SK-N-SH (cell line): ENCODE measurements at regions not wholly inside any gene's neighbourhood (a gene's known extent, or its start where the extent isn't known, plus 50 kb on each side); places are given as distances from the start of the nearest gene placed in this dataset.
A peak's percentile ranks its signal among the peaks of the same experiment; 100 is the strongest.

Source experiments
- CTCF ChIA-PET: fragments of 300-600, 350-600 bp; formaldehyde crosslinking; extraction: SDS; loops from one replicate; lab custom pipeline; 2021; lab: Yijun Ruan, JAX
- POLR2A ChIA-PET: fragments of 350-600 bp; sonication (Branson Sonifier 250); formaldehyde crosslinking; extraction: SDS; loops from one replicate; lab custom pipeline; 2020; ENCODE audit warnings: antibody characterized with exemption, inconsistent platforms; lab: Yijun Ruan, JAX
- DNase-seq: peaks from one replicate; pipeline ENCODE4 v3.0.0; 2012
- H2AFZ ChIP-seq: fragments of 200-600 bp; sonication (generic); 2 replicates; pipeline ENCODE4 v1.8.1; 2016; ENCODE audit warnings: antibody characterized with exemption, mild to moderate bottlenecking, low read depth
- H3F3A ChIP-seq: fragments of 200-600 bp; sonication (generic); replicated peaks from 2 replicates; pipeline ENCODE3; 2016; ENCODE audit warnings: antibody characterized with exemption, mild to moderate bottlenecking; ENCODE audit not compliant: insufficient read depth
- H3K27ac ChIP-seq, 2 experiments: fragments of 200-500 bp in 1 of 2; fragments of 200-600 bp in 1 of 2; sonication (Bioruptor generic) in 1 of 2; sonication (generic), shearing (Covaris generic) in 1 of 2; 2 replicates each; pipeline versions ENCODE4 v1.5.1 to v1.6.1; 2014 to 2016; ENCODE audit warnings: low read depth in 2 of 2, inconsistent platforms in 1 of 2, low read length in 1 of 2, mild to moderate bottlenecking in 1 of 2, mixed read lengths in 1 of 2
- H3K27me3 ChIP-seq: fragments of 200-600 bp; sonication (generic), shearing (Covaris generic); 2 replicates; pipeline ENCODE4 v1.6.1; 2016; ENCODE audit warnings: mixed run types; ENCODE audit not compliant: insufficient read depth
- H3K36me3 ChIP-seq, 2 experiments: fragments of 200-500 bp in 1 of 2; fragments of 200-600 bp in 1 of 2; sonication (Bioruptor generic) in 1 of 2; sonication (generic) in 1 of 2; replicated peaks in 1 of 2; 2 replicates each; pipeline versions ENCODE3 to v1.5.1; 2014 to 2016; ENCODE audit warnings: low read length in 1 of 2, mild to moderate bottlenecking in 1 of 2; ENCODE audit not compliant: insufficient read depth in 2 of 2, control insufficient read depth in 1 of 2
- H3K4me1 ChIP-seq, 2 experiments: fragments of 200-500 bp in 1 of 2; fragments of 200-600 bp in 1 of 2; sonication (Bioruptor generic) in 1 of 2; sonication (generic), shearing (Covaris generic) in 1 of 2; 2 replicates each; pipeline versions ENCODE4 v1.5.1 to v1.6.1; 2014 to 2016; ENCODE audit warnings: low read depth in 1 of 2, low read length in 1 of 2, mixed run types in 1 of 2; ENCODE audit not compliant: insufficient read depth in 2 of 2, control insufficient read depth in 1 of 2
- H3K4me2 ChIP-seq: fragments of 200-600 bp; sonication (generic), shearing (Covaris generic); 2 replicates; pipeline ENCODE4 v1.6.1; 2017; ENCODE audit warnings: mixed run types
- H3K4me3 ChIP-seq, 2 experiments: fragments of 200-500 bp in 1 of 2; fragments of 200-600 bp in 1 of 2; sonication (Bioruptor generic) in 1 of 2; sonication (generic), shearing (Covaris generic) in 1 of 2; 2 replicates each; pipeline versions ENCODE4 v1.5.1 to v1.8.1; 2014 to 2016; ENCODE audit warnings: low read depth in 2 of 2, inconsistent platforms in 1 of 2, low read length in 1 of 2, mild to moderate bottlenecking in 1 of 2, mixed read lengths in 1 of 2, moderate library complexity in 1 of 2
- H3K79me2 ChIP-seq: fragments of 200-600 bp; sonication (generic); 2 replicates; pipeline ENCODE4 v1.8.1; 2017; ENCODE audit warnings: mild to moderate bottlenecking; ENCODE audit not compliant: insufficient read depth
- H3K9ac ChIP-seq: fragments of 200-600 bp; sonication (generic); 2 replicates; pipeline ENCODE4 v1.6.1; 2017; ENCODE audit warnings: mixed run types
- H3K9me2 ChIP-seq: fragments of 200-600 bp; sonication (generic); 2 replicates; pipeline ENCODE4 v1.6.1; 2017; ENCODE audit warnings: mixed run types
- H3K9me3 ChIP-seq: fragments of 200-600 bp; sonication (generic); 2 replicates; pipeline ENCODE4 v1.6.1; 2017; ENCODE audit warnings: mixed run types, mild to moderate bottlenecking, moderate library complexity
- H4K20me1 ChIP-seq: fragments of 200-600 bp; sonication (generic); 2 replicates; pipeline ENCODE4 v1.6.1; 2017; ENCODE audit warnings: mild to moderate bottlenecking, mixed run types; ENCODE audit not compliant: insufficient read depth
- CHD2 ChIP-seq: fragments of 150-350 bp; IDR thresholded peaks from 2 replicates; pipeline ENCODE4 v1.6.1; 2018; ENCODE audit warnings: low read length; ENCODE audit not compliant: partially characterized antibody
- CTCF ChIP-seq: fragments of 200-600 bp; sonication (generic); IDR thresholded peaks from 2 replicates; pipeline ENCODE4 v1.6.1; 2017; ENCODE audit warnings: antibody characterized with exemption, mild to moderate bottlenecking, moderate library complexity
- ELF1 ChIP-seq: IDR thresholded peaks from 2 replicates; pipeline ENCODE4 v1.4.0; 2012
- EZH2phosphoT487 ChIP-seq: fragments of 200-600 bp; sonication (generic); IDR thresholded peaks from 2 replicates; pipeline ENCODE4 v1.6.1; 2017; ENCODE audit warnings: low read depth, mixed run types, mild to moderate bottlenecking, antibody characterized with exemption, moderate library complexity, borderline replicate concordance
- FOSL2 ChIP-seq: IDR thresholded peaks from 2 replicates; pipeline ENCODE4 v1.4.0; 2012; ENCODE audit warnings: low read depth, mild to moderate bottlenecking, moderate library complexity, borderline replicate concordance
- FOXJ3 ChIP-seq: sonication (generic); formaldehyde crosslinking; IDR thresholded peaks from 2 replicates; pipeline ENCODE4 v1.5.1; 2020; ENCODE audit warnings: mild to moderate bottlenecking, missing genetic modification reagents
- FOXM1 ChIP-seq: IDR thresholded peaks from 2 replicates; pipeline ENCODE4 v1.4.0; 2012; ENCODE audit warnings: low read depth, mild to moderate bottlenecking
- JUND ChIP-seq: IDR thresholded peaks from 2 replicates; pipeline ENCODE4 v1.4.0; 2012
- MAX ChIP-seq: IDR thresholded peaks from 2 replicates; pipeline ENCODE4 v1.4.0; 2012; ENCODE audit warnings: low read depth
- NRF1 ChIP-seq: IDR thresholded peaks from 2 replicates; pipeline ENCODE4 v1.6.1; 2012; ENCODE audit warnings: low read depth, mild to moderate bottlenecking, low read length
- POLR2AphosphoS5 ChIP-seq: IDR thresholded peaks from 2 replicates; pipeline ENCODE4 v1.6.1; 2012; ENCODE audit warnings: low read depth, low read length
- RAD21 ChIP-seq: IDR thresholded peaks from 2 replicates; pipeline ENCODE4 v1.6.1; 2012; ENCODE audit warnings: mild to moderate bottlenecking, low read length
- RFX5 ChIP-seq: IDR thresholded peaks from 2 replicates; pipeline ENCODE4 v1.6.1; 2012; ENCODE audit warnings: mild to moderate bottlenecking, improper control_type of control experiment, low read length
- SIN3A ChIP-seq: IDR thresholded peaks from 2 replicates; pipeline ENCODE4 v1.6.1; 2012; ENCODE audit warnings: low read depth, mild to moderate bottlenecking, low read length, moderate library complexity, borderline replicate concordance
- SMC3 ChIP-seq: IDR thresholded peaks from 2 replicates; pipeline ENCODE4 v1.6.1; 2012; ENCODE audit warnings: low read depth, low read length, improper control_type of control experiment
- TAF1 ChIP-seq: IDR thresholded peaks from 2 replicates; pipeline ENCODE4 v1.6.1; 2012; ENCODE audit warnings: low read depth, mild to moderate bottlenecking, low read length, moderate library complexity, borderline replicate concordance
- TCF12 ChIP-seq: IDR thresholded peaks from 2 replicates; pipeline ENCODE4 v1.4.0; 2012
- YY1 ChIP-seq: IDR thresholded peaks from 2 replicates; pipeline ENCODE4 v1.4.0; 2012; ENCODE audit warnings: low read depth, mild to moderate bottlenecking
- WGBS: methylation state at CpG from one replicate; pipeline ENCODE4 v1.1.6; 2017; ENCODE audit warnings: low lambda C conversion rate; 5-methylcytosine and 5-hydroxymethylcytosine counted together
- TF ChIP-seq, protein P1 (sequence below): IDR thresholded peaks from 2 replicates; pipeline ENCODE4 v1.4.0; 2012; ENCODE audit warnings: low read depth, borderline replicate concordance

DNA sequence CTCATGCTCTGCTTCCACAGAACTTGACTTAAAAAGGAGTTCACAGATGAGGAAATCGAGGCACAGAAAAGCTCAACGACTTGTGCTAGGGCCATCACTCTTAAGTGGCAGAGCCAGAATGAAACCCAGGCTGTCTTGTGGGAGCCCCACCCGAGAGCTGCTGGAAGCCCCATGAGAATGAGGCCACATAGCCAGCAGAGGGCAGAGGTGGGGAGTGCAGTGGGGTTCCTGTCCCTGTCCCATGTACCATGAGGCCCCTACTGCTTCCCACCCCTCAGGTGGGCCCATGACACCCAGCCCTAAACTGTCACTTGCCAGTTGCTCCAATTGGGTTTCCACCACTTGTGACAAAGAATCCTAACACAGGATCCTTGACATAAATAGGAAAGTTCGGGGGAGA lies 175.9 kb downstream of the IRS2 start (continued):
- no peak for TF ChIP-seq YY1
- no peak for TF ChIP-seq MAX
- TF ChIP-seq NRF1 = no peak
- TF ChIP-seq POLR2AphosphoS5 = no peak
- TF ChIP-seq RAD21 = peak; percentile 35
- no peak for TF ChIP-seq TAF1
- no peak for TF ChIP-seq TCF12
- peak; percentile 27 for TF ChIP-seq SMC3
- no peak for TF ChIP-seq EZH2phosphoT487
- TF ChIP-seq FOXM1 = no peak

- no peak overlapping the region for H2AFZ ChIP-seq
- no peak overlapping the region for H3K4me3 ChIP-seq
- H3K4me2 ChIP-seq = no peak overlapping the region
- ChIA-PET POLR2A (no interaction called here), CTCF (no interaction called here)
- no peaks in the 10 kb centered on the region for H3K9me2 ChIP-seq
- WGBS = 98% methylated on average over 3 of the region's 3 CpGs
- H3F3A ChIP-seq = no peaks in the 10 kb centered on the region
- H3K36me3 ChIP-seq = no peaks in the 10 kb centered on the region
- no peak overlapping the region for H3K9ac ChIP-seq
- H4K20me1 ChIP-seq = no peaks in the 10 kb centered on the region
- DNase-seq = no peak
- H3K27ac ChIP-seq = no peak overlapping the region
- no peaks in the 10 kb centered on the region for H3K27me3 ChIP-seq
- peaks cover 0 to 2% of the 10 kb centered on the region in 2 experiments; a peak in 1 of 4 replicates for H3K4me1 ChIP-seq
- no peaks in the 10 kb centered on the region for H3K9me3 ChIP-seq
- no peaks in the 10 kb centered on the region for H3K79me2 ChIP-seq
- no peak for TF ChIP-seq FOSL2
- TF ChIP-seq, protein P1, sequence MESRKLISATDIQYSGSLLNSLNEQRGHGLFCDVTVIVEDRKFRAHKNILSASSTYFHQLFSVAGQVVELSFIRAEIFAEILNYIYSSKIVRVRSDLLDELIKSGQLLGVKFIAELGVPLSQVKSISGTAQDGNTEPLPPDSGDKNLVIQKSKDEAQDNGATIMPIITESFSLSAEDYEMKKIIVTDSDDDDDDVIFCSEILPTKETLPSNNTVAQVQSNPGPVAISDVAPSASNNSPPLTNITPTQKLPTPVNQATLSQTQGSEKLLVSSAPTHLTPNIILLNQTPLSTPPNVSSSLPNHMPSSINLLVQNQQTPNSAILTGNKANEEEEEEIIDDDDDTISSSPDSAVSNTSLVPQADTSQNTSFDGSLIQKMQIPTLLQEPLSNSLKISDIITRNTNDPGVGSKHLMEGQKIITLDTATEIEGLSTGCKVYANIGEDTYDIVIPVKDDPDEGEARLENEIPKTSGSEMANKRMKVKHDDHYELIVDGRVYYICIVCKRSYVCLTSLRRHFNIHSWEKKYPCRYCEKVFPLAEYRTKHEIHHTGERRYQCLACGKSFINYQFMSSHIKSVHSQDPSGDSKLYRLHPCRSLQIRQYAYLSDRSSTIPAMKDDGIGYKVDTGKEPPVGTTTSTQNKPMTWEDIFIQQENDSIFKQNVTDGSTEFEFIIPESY = no peak
- TF ChIP-seq MAX = no peak
- no peak for TF ChIP-seq TCF12
- TF ChIP-seq CHD2 = no peak
- no peak for TF ChIP-seq FOXJ3 (CRISPR knock-in tag)
- TF ChIP-seq ELF1 = no peak
- TF ChIP-seq NRF1 = no peak
- TF ChIP-seq JUND = no peak
- no peak for TF ChIP-seq EZH2phosphoT487
- TF ChIP-seq RFX5 = no peak
- no peak for TF ChIP-seq SIN3A
- no peak for TF ChIP-seq CTCF
- TF ChIP-seq RAD21 = no peak
Observed at GRCh38 chr13:109608503-109608902, 177.9 kb downstream of the IRS2 start.
